Endodermal cell (in vitro differentiated cells): ENCODE measurements at regions not wholly inside any gene's neighbourhood (a gene's known extent, or its start where the extent isn't known, plus 50 kb on each side); places are given as distances from the start of the nearest gene placed in this dataset.
A peak's percentile ranks its signal among the peaks of the same experiment; 100 is the strongest.

Source experiments
- DNase-seq: peaks from one replicate; pipeline ENCODE4 v3.0.0-alpha.2; 2017
- H3K27ac ChIP-seq: 2 replicates; pipeline ENCODE4 v1.5.1; 2013; ENCODE audit warnings: mild to moderate bottlenecking, low read depth, low read length, moderate library complexity
- H3K27me3 ChIP-seq: 2 replicates; pipeline ENCODE4 v1.6.1; 2013; ENCODE audit warnings: mild to moderate bottlenecking, low read length, moderate library complexity; ENCODE audit not compliant: insufficient read depth, control insufficient read depth, poor library complexity, severe bottlenecking
- H3K36me3 ChIP-seq: 2 replicates; pipeline ENCODE4 v1.7.0; 2013; ENCODE audit warnings: mild to moderate bottlenecking, low read length, moderate library complexity; ENCODE audit not compliant: control insufficient read depth, insufficient read depth
- H3K4me1 ChIP-seq: one replicate; pipeline ENCODE4 v1.7.0; 2013; ENCODE audit warnings: low read length; ENCODE audit not compliant: control insufficient read depth, insufficient read depth
- H3K4me3 ChIP-seq: 2 replicates; pipeline ENCODE4 v1.5.1; 2013; ENCODE audit warnings: mild to moderate bottlenecking, low read length, moderate library complexity
- H3K9ac ChIP-seq: 2 replicates; pipeline ENCODE4 v1.6.1; 2013; ENCODE audit warnings: mild to moderate bottlenecking, low read length, moderate library complexity; ENCODE audit not compliant: poor library complexity, severe bottlenecking; ENCODE audit errors: extremely low read depth
- H3K9me3 ChIP-seq: 2 replicates; pipeline ENCODE4 v1.6.1; 2013; ENCODE audit warnings: mild to moderate bottlenecking, low read length, moderate library complexity; ENCODE audit not compliant: control insufficient read depth
- H3K27ac Mint-ChIP-seq: 2 replicates; pipeline ENCODE4 v1.8.0; 2020; ENCODE audit warnings: mixed read lengths
- H3K27me3 Mint-ChIP-seq: 2 replicates; pipeline ENCODE4 v1.8.0; 2021; ENCODE audit warnings: mild to moderate bottlenecking, mixed read lengths; ENCODE audit not compliant: insufficient read depth
- H3K36me3 Mint-ChIP-seq: 2 replicates; pipeline ENCODE4 v1.8.0; 2020; ENCODE audit warnings: low read depth, mixed read lengths
- H3K4me1 Mint-ChIP-seq: 2 replicates; pipeline ENCODE4 v1.8.0; 2020; ENCODE audit warnings: mixed read lengths
- H3K4me3 Mint-ChIP-seq: 2 replicates; pipeline ENCODE4 v1.8.0; 2020; ENCODE audit warnings: mild to moderate bottlenecking, moderate library complexity, mixed read lengths
- H3K9me3 Mint-ChIP-seq: 2 replicates; pipeline ENCODE4 v1.8.0; 2020; ENCODE audit warnings: mild to moderate bottlenecking, mixed read lengths
- WGBS, 2 experiments: methylation state at CpG; one replicate each; pipeline versions ENCODE4 v1.1.5 to v1.1.7; 2013; ENCODE audit warnings: missing lambda C conversion rate in 2 of 2, mixed read lengths in 1 of 2; ENCODE audit not compliant: insufficient coverage in 1 of 2, insufficient read length in 1 of 2; 5-methylcytosine and 5-hydroxymethylcytosine counted together
- TF ChIP-seq, protein P1 (sequence below): fragments of 200-600 bp; sonication (generic); conservative IDR thresholded peaks from 2 replicates; pipeline ENCODE4 v1.5.0; 2021; ENCODE audit warnings: antibody characterized with exemption, mild to moderate bottlenecking

DNA sequence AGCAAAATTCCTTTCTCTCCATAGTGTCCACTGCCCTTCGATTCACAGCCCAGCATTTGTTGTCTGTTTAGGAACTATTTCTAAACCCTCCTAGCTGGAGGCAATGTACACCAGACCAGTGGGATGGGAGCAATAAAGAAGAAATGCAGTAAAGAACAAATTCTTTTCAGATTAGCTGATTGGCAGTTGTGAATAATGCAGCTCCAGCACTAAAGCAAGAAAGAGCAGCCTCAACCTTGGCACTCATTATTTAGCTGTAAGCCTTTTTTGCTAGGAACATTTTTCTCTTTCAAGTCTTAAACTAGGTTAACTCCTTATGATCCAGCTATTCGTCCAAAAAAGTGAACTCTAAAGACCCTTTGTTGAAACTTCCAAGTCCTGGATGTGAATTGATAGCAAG lies 580.5 kb upstream of the STXBP6 start:
- TF ChIP-seq, protein P1, sequence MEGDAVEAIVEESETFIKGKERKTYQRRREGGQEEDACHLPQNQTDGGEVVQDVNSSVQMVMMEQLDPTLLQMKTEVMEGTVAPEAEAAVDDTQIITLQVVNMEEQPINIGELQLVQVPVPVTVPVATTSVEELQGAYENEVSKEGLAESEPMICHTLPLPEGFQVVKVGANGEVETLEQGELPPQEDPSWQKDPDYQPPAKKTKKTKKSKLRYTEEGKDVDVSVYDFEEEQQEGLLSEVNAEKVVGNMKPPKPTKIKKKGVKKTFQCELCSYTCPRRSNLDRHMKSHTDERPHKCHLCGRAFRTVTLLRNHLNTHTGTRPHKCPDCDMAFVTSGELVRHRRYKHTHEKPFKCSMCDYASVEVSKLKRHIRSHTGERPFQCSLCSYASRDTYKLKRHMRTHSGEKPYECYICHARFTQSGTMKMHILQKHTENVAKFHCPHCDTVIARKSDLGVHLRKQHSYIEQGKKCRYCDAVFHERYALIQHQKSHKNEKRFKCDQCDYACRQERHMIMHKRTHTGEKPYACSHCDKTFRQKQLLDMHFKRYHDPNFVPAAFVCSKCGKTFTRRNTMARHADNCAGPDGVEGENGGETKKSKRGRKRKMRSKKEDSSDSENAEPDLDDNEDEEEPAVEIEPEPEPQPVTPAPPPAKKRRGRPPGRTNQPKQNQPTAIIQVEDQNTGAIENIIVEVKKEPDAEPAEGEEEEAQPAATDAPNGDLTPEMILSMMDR, result no peak
- Mint-ChIP-seq H3K27ac (no peak overlapping the region), H3K27me3 (no peaks in the 10 kb centered on the region), H3K4me1 (no peaks in the 10 kb centered on the region), H3K4me3 (no peak overlapping the region), H3K36me3 (no peaks in the 10 kb centered on the region), H3K9me3 (no peaks in the 10 kb centered on the region)
- no peaks in the 10 kb centered on the region for H3K36me3 ChIP-seq
- 60 to 89% methylated on average over 1 to 2 of the region's 2 CpGs for WGBS, 2 experiments
- H3K4me3 ChIP-seq, result no peak overlapping the region
- no peaks in the 10 kb centered on the region for H3K4me1 ChIP-seq
- no peak for DNase-seq
- no peaks in the 10 kb centered on the region for H3K9me3 ChIP-seq
- H3K27ac ChIP-seq, result no peak overlapping the region
- no peaks in the 10 kb centered on the region for H3K27me3 ChIP-seq
- H3K9ac ChIP-seq, result no peak overlapping the region

GRCh38 chr14:25628978-25629377 lies 579.0 kb upstream of the STXBP6 start:
- H3K36me3 ChIP-seq, result no peaks in the 10 kb centered on the region
- peaks cover 2% of the 10 kb centered on the region for H3K9me3 Mint-ChIP-seq
- no peaks in the 10 kb centered on the region for H3K4me1 ChIP-seq
- H3K9ac ChIP-seq, result no peak overlapping the region
- TF ChIP-seq, protein P1, result no peak
- no peaks in the 10 kb centered on the region for H3K27me3 Mint-ChIP-seq
- no peak for DNase-seq
- 91 to 100% methylated on average over 1 to 2 of the region's 2 CpGs for WGBS, 2 experiments
- no peaks in the 10 kb centered on the region for H3K4me1 Mint-ChIP-seq
- H3K27ac Mint-ChIP-seq, result no peak overlapping the region
- no peak overlapping the region for H3K4me3 ChIP-seq
- H3K27ac ChIP-seq, result no peak overlapping the region
- no peaks in the 10 kb centered on the region for H3K36me3 Mint-ChIP-seq
- no peak overlapping the region for H3K4me3 Mint-ChIP-seq
- H3K27me3 ChIP-seq, result no peaks in the 10 kb centered on the region
- no peaks in the 10 kb centered on the region for H3K9me3 ChIP-seq

DNA sequence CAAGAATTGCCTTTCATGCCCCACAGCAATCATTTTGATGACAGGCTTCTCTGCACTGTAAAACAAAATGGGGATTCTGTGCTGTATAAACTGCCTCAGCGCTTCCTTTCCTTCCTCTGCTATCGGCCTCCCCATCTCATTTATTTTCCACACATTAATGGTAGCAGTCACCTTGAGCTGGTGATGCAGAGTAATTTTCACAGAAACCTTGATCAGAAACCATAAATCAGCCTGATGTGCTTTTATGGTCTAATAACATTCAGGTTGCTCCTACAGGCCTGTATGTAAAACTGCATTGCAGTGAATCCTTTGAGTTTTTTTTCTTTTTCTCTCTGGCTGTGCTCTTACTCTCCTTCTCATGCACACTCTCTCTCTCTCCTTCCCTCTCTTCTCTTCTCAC lies 578.4 kb upstream of the STXBP6 start:
- WGBS, 2 experiments, result 98% methylated on average over 2 of the region's 2 CpGs; no CpG with 5 or more reads in 1 of the 2 experiments
- Mint-ChIP-seq H3K36me3 (no peaks in the 10 kb centered on the region), H3K27ac (no peak overlapping the region), H3K27me3 (no peaks in the 10 kb centered on the region), H3K4me3 (no peak overlapping the region), H3K9me3 (peaks cover 2% of the 10 kb centered on the region), H3K4me1 (no peaks in the 10 kb centered on the region)
- no peaks in the 10 kb centered on the region for H3K9me3 ChIP-seq
- no peaks in the 10 kb centered on the region for H3K4me1 ChIP-seq
- H3K27me3 ChIP-seq, result no peaks in the 10 kb centered on the region
- TF ChIP-seq, protein P1, result peak; percentile 42
- H3K36me3 ChIP-seq, result no peaks in the 10 kb centered on the region
- no peak for DNase-seq
- no peak overlapping the region for H3K27ac ChIP-seq
- H3K9ac ChIP-seq, result no peak overlapping the region
- no peak overlapping the region for H3K4me3 ChIP-seq
